AG04449 (cell line): ENCODE measurements at regions not wholly inside any gene's neighbourhood (a gene's known extent, or its start where the extent isn't known, plus 50 kb on each side); places are given as distances from the start of the nearest gene placed in this dataset.
"Not testable (repeated sequence)": the region's sequence is repeated elsewhere in the genome, so short reads cannot be mapped to it uniquely, and the experiment has no call there.

ENCODE experiments used
- CTCF ChIA-PET: fragments of 350-600 bp; formaldehyde crosslinking; extraction: SDS; loops from one replicate; lab custom pipeline; 2021; ENCODE audit warnings: antibody characterized with exemption; lab: Yijun Ruan, JAX
- POLR2A ChIA-PET: fragments of 400-600, 350-600 bp; formaldehyde crosslinking; extraction: SDS; loops from one replicate; lab custom pipeline; 2020; ENCODE audit warnings: antibody characterized with exemption, inconsistent platforms; lab: Yijun Ruan, JAX
- DNase-seq: peaks from one replicate; pipeline ENCODE4 v3.0.0-alpha.2; 2010; ENCODE audit warnings: low read depth, low spot score
- H3K4me3 ChIP-seq: 2 replicates; pipeline ENCODE4 v1.5.1; 2011; ENCODE audit warnings: low read depth, mild to moderate bottlenecking, control low read depth, low read length
- TF ChIP-seq, protein P1 (sequence below): IDR thresholded peaks from one replicate; pipeline ENCODE4 v1.5.1; 2011; ENCODE audit warnings: mild to moderate bottlenecking, moderate library complexity, low read length, control low read depth, inconsistent platforms; ENCODE audit not compliant: insufficient read depth; ENCODE audit errors: missing control alignments

GRCh38 chr5:121479337-121479736 lies 372.3 kb upstream of the FTMT start:
- TF ChIP-seq, protein P1, sequence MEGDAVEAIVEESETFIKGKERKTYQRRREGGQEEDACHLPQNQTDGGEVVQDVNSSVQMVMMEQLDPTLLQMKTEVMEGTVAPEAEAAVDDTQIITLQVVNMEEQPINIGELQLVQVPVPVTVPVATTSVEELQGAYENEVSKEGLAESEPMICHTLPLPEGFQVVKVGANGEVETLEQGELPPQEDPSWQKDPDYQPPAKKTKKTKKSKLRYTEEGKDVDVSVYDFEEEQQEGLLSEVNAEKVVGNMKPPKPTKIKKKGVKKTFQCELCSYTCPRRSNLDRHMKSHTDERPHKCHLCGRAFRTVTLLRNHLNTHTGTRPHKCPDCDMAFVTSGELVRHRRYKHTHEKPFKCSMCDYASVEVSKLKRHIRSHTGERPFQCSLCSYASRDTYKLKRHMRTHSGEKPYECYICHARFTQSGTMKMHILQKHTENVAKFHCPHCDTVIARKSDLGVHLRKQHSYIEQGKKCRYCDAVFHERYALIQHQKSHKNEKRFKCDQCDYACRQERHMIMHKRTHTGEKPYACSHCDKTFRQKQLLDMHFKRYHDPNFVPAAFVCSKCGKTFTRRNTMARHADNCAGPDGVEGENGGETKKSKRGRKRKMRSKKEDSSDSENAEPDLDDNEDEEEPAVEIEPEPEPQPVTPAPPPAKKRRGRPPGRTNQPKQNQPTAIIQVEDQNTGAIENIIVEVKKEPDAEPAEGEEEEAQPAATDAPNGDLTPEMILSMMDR, result no peak
- no peak overlapping the region for H3K4me3 ChIP-seq
- ChIA-PET CTCF (no interaction called here), POLR2A (no interaction called here)
- no peak for DNase-seq

GRCh38 chr5:121485281-121485680 lies 366.4 kb upstream of the FTMT start:
- ChIA-PET POLR2A (no interaction called here), CTCF (no interaction called here)
- DNase-seq, result no peak
- TF ChIP-seq, protein P1, result no peak
- no peak overlapping the region for H3K4me3 ChIP-seq

GRCh38 chr5:121485999-121486398 lies 365.7 kb upstream of the FTMT start:
- H3K4me3 ChIP-seq, CTCF ChIA-PET, DNase-seq, POLR2A ChIA-PET: not testable (repeated sequence)

DNA sequence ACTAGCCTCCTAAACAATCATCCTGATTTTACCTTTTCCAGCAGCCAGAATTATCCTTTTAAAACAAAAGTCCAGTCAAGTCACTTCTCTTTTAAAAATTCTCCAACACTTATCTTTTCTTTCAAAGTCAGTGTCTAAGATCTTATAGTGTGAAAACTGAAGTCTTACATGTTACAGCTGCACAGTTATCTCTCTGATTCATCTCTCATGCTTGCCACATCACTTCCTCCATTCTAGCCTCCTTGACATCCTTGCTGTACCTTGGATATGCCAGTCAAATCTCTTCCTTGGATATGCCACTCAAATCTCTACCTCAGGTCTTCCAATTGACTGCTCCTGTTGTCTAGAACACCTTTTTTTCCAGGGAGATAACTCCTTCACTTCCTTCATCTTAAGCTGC lies 361.7 kb upstream of the FTMT start:
- H3K4me3 ChIP-seq, result no peak overlapping the region
- DNase-seq, result no peak
- ChIA-PET POLR2A (no interaction called here), CTCF (no interaction called here)
- TF ChIP-seq, protein P1, result no peak

DNA sequence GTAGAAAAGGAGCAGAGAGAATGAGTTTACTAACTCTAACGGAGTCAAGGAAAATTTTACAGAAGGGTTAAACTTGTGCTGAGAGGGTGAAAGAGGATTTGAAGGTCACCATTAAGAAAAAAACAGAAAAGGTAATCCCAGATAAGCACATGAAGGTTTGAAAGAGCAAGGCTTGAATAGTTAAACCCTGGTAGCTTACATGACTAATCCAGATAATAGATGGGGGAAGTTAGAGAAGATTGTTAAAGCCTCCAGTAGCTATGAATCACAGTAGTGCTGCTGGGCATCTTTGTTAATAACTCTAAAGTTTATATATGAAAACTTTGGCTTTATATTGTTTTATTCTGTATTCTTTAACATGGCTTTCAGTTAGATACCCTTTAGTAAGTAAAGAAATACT lies 354.5 kb upstream of the FTMT start:
- no peak overlapping the region for H3K4me3 ChIP-seq

GRCh38 chr5:121500310-121500709 lies 351.4 kb upstream of the FTMT start:
- DNase-seq, result no peak
- CTCF ChIA-PET, result no interaction called here
- POLR2A ChIA-PET, result no interaction called here
- no peak overlapping the region for H3K4me3 ChIP-seq
- TF ChIP-seq, protein P1, result no peak

More for the DNA sequence above, 354.5 kb upstream of the FTMT start:
- no peak for DNase-seq
- ChIA-PET POLR2A (no interaction called here), CTCF (no interaction called here)
- TF ChIP-seq, protein P1, result no peak

DNA sequence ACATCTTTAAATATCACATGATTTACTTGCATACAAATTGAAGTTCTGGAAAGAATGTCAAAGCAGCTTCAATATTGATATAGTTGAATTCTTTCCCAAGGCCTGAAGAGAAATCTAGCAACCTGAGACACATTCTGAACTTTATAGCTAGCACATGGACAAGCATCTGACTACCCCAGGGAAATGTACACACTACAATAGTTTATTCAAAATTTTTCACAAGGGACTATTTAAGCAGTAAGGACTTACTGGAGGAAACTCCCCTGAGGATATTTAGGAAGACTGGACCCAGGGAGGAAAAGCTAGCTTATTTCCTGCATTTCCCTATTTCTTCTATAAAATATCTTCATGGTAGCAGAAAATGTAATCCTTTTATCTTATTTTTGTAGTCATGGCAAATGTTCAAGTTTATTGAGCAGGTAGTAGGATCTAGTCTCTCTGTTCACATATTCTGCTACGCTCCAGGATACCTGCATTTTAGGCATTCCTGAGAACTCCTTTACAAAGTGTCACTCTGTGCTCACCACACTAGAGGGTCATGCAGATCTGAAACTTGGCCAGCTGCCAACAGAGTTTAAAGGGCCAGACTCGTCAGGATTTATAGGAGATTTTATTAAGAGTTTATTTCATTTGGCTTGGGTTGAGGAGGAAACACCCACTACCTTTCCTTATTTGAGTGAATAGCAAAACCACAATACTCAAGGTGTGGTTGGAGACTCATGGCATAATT lies 348.4 kb upstream of the FTMT start:
- ChIA-PET POLR2A (no interaction called here), CTCF (interaction anchor here (0.6 kb wide), 1 partner anchor 136 kb away, joined by 3 read pairs; no protein-coding TSS in a partner anchor)

More for the DNA sequence above, 348.4 kb upstream of the FTMT start:
- no peak for DNase-seq
- TF ChIP-seq, protein P1, result no peak
- no peak overlapping the region for H3K4me3 ChIP-seq
